ENCODE measurements at regions not wholly inside any gene's neighbourhood (a gene's known extent, or its start where the extent isn't known, plus 50 kb on each side); places are given as distances from the start of the nearest gene placed in this dataset.

DNA sequence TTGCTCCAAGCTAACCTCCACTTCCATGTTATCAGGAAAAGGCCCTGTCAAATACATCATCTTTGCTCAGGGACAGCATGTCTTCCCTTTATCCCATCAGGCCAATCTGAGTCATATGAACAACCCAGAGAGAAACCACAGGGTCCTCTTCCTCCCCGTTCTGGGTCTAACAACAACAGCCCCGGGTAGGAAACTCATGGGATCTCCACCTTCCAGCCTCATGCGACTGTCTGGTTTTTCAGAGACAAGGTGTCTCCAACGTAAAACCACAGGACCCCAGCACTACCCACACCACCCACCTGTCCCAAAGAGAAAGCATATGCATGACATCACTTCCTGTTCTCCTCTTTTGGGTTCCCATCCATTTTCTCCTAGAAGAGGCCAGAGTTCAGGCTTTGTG is 217.9 kb downstream of the ENC1 start:
- Histone ChIP-seq H3K4me3 (no peak overlapping the region), H3K4me1 (replicated peaks in 1 of 2) (no peaks in the 10 kb centered on the region), H3K27ac (no peak overlapping the region)
- ATAC-seq (replicated peaks in 6 of 8), result no peak
- in situ Hi-C loops (cut with MboI; ENCODE audit: low pct_unique_long_range_greater_than_20kb in 2 of 9, low sequenced_read_pairs in 9 of 9, unreplicated experiment in 9 of 9), result no loop called here
- WGBS, 10 experiments, result 82 to 100% (median 88%) methylated on average over 2 to 3 of the region's 4 CpGs; no CpG with 5 or more reads in 5 of the 10 experiments

GRCh38 chr5:74422030-74422429 is 218.5 kb downstream of the ENC1 start:
- WGBS, 10 experiments, result 44 to 100% (median 87%) methylated on average over 1 to 3 of the region's 3 CpGs; no CpG with 5 or more reads in 2 of the 10 experiments
- H3K27ac ChIP-seq, result no peak overlapping the region
- in situ Hi-C loops (cut with MboI; ENCODE audit: low pct_unique_long_range_greater_than_20kb in 2 of 9, low sequenced_read_pairs in 9 of 9, unreplicated experiment in 9 of 9), result no loop called here
- H3K4me1 ChIP-seq (replicated peaks in 1 of 2), result no peaks in the 10 kb centered on the region
- no peak for ATAC-seq (replicated peaks in 6 of 8)
- H3K4me3 ChIP-seq, result no peak overlapping the region

GRCh38 chr5:74421377-74421776 is 219.2 kb downstream of the ENC1 start:
- WGBS, 10 experiments, result 0 to 75% (median 25%) methylated on average over 1 of the region's 1 CpG; no CpG with 5 or more reads in 4 of the 10 experiments
- no peak for ATAC-seq (replicated peaks in 6 of 8)
- no peaks in the 10 kb centered on the region for H3K4me1 ChIP-seq (replicated peaks in 1 of 2)
- H3K4me3 ChIP-seq, result no peak overlapping the region
- H3K27ac ChIP-seq, result no peak overlapping the region
- in situ Hi-C loops (cut with MboI; ENCODE audit: low pct_unique_long_range_greater_than_20kb in 2 of 9, low sequenced_read_pairs in 9 of 9, unreplicated experiment in 9 of 9), result no loop called here

DNA sequence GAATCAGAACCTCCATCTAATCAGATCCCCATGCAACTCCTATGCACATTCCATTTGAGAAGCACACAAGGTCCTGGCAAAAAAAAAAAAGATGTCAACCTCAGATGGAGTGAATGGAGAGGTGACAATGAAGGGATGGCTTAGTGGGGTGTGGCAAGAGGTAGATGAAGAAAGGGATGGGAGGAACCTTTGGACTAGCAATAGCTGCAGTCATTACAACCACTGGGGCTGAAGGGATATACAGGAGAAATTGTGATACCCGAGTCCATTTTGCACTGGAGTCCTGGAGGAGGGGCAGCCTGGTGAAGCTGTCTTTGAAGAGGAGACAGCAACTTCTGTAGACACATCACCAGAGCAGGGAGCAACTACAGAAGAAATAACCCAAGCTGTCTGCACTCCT is 219.6 kb downstream of the ENC1 start:
- no peak overlapping the region for H3K4me3 ChIP-seq
- peaks cover 0 to under 1% of the 10 kb centered on the region in 2 donors for H3K4me1 ChIP-seq (replicated peaks in 1 of 2)
- ATAC-seq (replicated peaks in 6 of 8), result no peak
- in situ Hi-C loops (cut with MboI; ENCODE audit: low pct_unique_long_range_greater_than_20kb in 2 of 9, low sequenced_read_pairs in 9 of 9, unreplicated experiment in 9 of 9), result no loop called here
- WGBS, 10 experiments, result 0 to 57% (median 40%) methylated on average over 1 of the region's 1 CpG; no CpG with 5 or more reads in 5 of the 10 experiments
- no peak overlapping the region for H3K27ac ChIP-seq

DNA sequence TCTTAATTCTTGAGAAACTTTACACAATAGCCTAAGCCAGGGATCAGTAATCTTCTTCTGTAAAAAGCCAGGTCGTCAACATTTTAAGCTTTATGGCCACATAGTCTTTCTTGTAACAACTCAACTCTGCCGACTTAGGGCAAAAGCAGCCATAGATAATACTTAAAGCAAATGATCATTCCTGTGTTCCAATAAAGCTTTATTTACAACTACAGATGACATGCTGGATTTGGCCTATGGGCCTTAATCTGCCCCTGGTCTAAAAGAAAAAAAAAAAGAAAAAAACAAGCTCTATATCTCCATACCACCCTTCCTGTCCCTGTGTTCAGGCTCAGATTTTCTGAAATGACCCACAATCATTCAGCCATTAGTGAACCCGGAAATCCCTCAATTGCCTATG is 220.3 kb downstream of the ENC1 start:
- no peak overlapping the region for H3K27ac ChIP-seq
- in situ Hi-C loops (cut with MboI; ENCODE audit: low pct_unique_long_range_greater_than_20kb in 2 of 9, low sequenced_read_pairs in 9 of 9, unreplicated experiment in 9 of 9), result no loop called here
- H3K4me3 ChIP-seq, result no peak overlapping the region
- peaks cover 0 to 5% of the 10 kb centered on the region in 2 donors for H3K4me1 ChIP-seq (replicated peaks in 1 of 2)
- ATAC-seq (replicated peaks in 6 of 8), result no peak
- WGBS, 10 experiments, result 30 to 100% (median 72%) methylated on average over 1 to 3 of the region's 3 CpGs

GRCh38 chr5:74419468-74419867 is 221.1 kb downstream of the ENC1 start:
- Histone ChIP-seq H3K27ac (no peak overlapping the region), H3K4me1 (replicated peaks in 1 of 2) (peaks cover 0 to 5% of the 10 kb centered on the region in 2 donors), H3K4me3 (no peak overlapping the region)
- in situ Hi-C loops (cut with MboI; ENCODE audit: low pct_unique_long_range_greater_than_20kb in 2 of 9, low sequenced_read_pairs in 9 of 9, unreplicated experiment in 9 of 9), result no loop called here
- WGBS, 10 experiments, result 60 to 100% (median 79%) methylated on average over 1 to 4 of the region's 4 CpGs; no CpG with 5 or more reads in 1 of the 10 experiments
- no peak for ATAC-seq (replicated peaks in 6 of 8)

DNA sequence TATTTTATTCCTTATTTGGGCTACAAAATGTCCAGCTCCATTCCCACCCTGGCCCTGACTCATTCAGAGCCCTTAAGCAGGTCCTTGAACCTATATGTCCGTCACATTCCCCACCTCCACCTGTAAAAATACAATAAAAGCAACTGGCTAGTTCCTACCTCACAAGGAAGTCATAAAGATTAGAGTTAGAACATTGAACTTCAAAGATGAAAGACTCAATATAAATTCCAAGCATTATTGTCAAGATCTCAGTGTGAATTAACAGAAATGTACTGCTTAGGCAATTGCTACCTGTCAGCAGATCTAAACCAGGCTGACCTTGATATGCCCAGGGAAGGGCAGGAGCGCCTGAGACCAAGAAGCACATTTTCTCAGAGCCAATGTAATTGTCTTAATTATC is 221.8 kb downstream of the ENC1 start:
- H3K27ac ChIP-seq, result no peak overlapping the region

GRCh38 chr5:74418261-74418660 is 222.3 kb downstream of the ENC1 start:
- WGBS, 10 experiments, result 0 to 100% (median 67%) methylated on average over 1 of the region's 1 CpG; no CpG with 5 or more reads in 3 of the 10 experiments
- Histone ChIP-seq H3K4me1 (replicated peaks in 1 of 2) (peaks cover 5 to 8% of the 10 kb centered on the region in 2 donors), H3K27ac (no peak overlapping the region), H3K4me3 (no peak overlapping the region)
- no peak for ATAC-seq (replicated peaks in 6 of 8)
- in situ Hi-C loops (cut with MboI; ENCODE audit: low pct_unique_long_range_greater_than_20kb in 2 of 9, low sequenced_read_pairs in 9 of 9, unreplicated experiment in 9 of 9), result no loop called here

More for the DNA sequence above, 221.8 kb downstream of the ENC1 start:
- in situ Hi-C loops (cut with MboI; ENCODE audit: low pct_unique_long_range_greater_than_20kb in 2 of 9, low sequenced_read_pairs in 9 of 9, unreplicated experiment in 9 of 9), result no loop called here
- H3K4me1 ChIP-seq (replicated peaks in 1 of 2), result peaks cover 3 to 5% of the 10 kb centered on the region in 2 donors
- ATAC-seq (replicated peaks in 6 of 8), result no peak
- WGBS, 10 experiments, result 70 to 100% (median 100%) methylated on average over 1 to 2 of the region's 2 CpGs; no CpG with 5 or more reads in 2 of the 10 experiments
- H3K4me3 ChIP-seq, result no peak overlapping the region

GRCh38 chr5:74415695-74416102 is 224.8 kb downstream of the ENC1 start:
- peaks cover 21 to 22% of the 10 kb centered on the region in 2 donors for H3K4me1 ChIP-seq (replicated peaks in 1 of 2)
- in situ Hi-C loops (cut with MboI; ENCODE audit: low pct_unique_long_range_greater_than_20kb in 2 of 9, low sequenced_read_pairs in 9 of 9, unreplicated experiment in 9 of 9), result no loop called here
- H3K4me3 ChIP-seq, result no peak overlapping the region
- peak in 5 of 8 experiments; percentile 18 to 40 (median 34) for ATAC-seq (replicated peaks in 6 of 8)
- WGBS, 10 experiments, result 37 to 100% (median 63%) methylated on average over 1 to 7 of the region's 7 CpGs; no CpG with 5 or more reads in 2 of the 10 experiments
- H3K27ac ChIP-seq, result no peak overlapping the region

DNA sequence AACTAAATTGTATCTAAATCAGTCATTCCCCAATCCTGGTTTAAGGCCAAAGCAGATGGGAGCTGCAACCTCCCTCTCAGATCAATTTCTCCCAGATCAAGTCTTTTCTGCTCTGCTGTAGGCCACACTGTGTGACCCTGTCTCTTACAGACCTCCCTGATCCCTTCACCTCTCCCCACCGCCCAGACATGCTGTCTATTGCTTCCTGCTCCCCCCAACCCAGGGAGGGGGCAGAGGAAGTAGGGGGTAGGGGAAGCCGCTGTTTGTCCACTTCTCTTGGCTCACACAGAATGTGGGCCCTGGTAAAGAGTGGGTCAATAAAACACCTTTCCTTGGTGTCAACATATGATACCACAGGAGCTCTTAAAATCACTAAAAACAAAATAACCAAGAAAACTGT is 226.3 kb downstream of the ENC1 start:
- ATAC-seq (replicated peaks in 6 of 8), result no peak
- Histone ChIP-seq H3K27ac (no peak overlapping the region), H3K4me1 (replicated peaks in 1 of 2) (peaks cover 22 to 24% of the 10 kb centered on the region in 2 donors), H3K4me3 (no peak overlapping the region)
- in situ Hi-C loops (cut with MboI; ENCODE audit: low pct_unique_long_range_greater_than_20kb in 2 of 9, low sequenced_read_pairs in 9 of 9, unreplicated experiment in 9 of 9), result no loop called here
- 67 to 100% (median 100%) methylated on average over 1 to 2 of the region's 2 CpGs; no CpG with 5 or more reads in 7 of the 10 experiments for WGBS, 10 experiments

- WGBS, 10 experiments, result 36 to 100% (median 71%) methylated on average over 1 to 3 of the region's 3 CpGs
- in situ Hi-C loops (cut with MboI; ENCODE audit: low pct_unique_long_range_greater_than_20kb in 2 of 9, low sequenced_read_pairs in 9 of 9, unreplicated experiment in 9 of 9), result no loop called here
- Histone ChIP-seq H3K4me3 (no peak overlapping the region), H3K4me1 (replicated peaks in 1 of 2) (peaks cover 22 to 27% of the 10 kb centered on the region in 2 donors), H3K27ac (no peak overlapping the region)
- ATAC-seq (replicated peaks in 6 of 8), result no peak
These were observed 227.0 kb downstream of the ENC1 start for GRCh38 chr5:74413403-74414048.

DNA sequence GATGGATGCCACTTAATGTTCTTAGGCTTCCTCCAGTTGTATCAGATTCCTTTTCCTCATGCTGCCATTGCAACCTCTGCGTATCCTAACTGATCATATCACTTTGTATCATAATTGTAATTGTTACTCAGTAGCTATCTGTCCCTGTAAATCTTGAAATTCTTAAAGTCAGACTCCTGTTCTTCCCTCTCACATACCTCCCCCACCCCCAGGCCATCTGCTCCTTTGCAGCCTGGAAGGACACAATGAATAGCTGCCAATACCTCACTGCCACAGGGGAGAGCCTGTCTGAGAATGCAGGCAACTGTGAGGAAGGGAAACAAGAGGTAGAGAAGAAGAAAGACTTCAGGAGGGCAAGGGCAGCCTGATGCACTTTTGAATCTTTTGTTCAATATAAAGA is 228.5 kb downstream of the ENC1 start:
- in situ Hi-C loops (cut with MboI; ENCODE audit: low pct_unique_long_range_greater_than_20kb in 2 of 9, low sequenced_read_pairs in 9 of 9, unreplicated experiment in 9 of 9), result no loop called here
- Histone ChIP-seq H3K27ac (no peak overlapping the region), H3K4me3 (no peak overlapping the region), H3K4me1 (replicated peaks in 1 of 2) (peaks cover 22 to 31% of the 10 kb centered on the region in 2 donors)
- 0 to 67% (median 0%) methylated on average over 1 of the region's 1 CpG; no CpG with 5 or more reads in 5 of the 10 experiments for WGBS, 10 experiments
- peak in 5 of 8 experiments; percentile 37 to 79 (median 61) for ATAC-seq (replicated peaks in 6 of 8)

GRCh38 chr5:74409712-74410111 is 230.8 kb downstream of the ENC1 start:
- no peak for ATAC-seq (replicated peaks in 6 of 8)
- no peak overlapping the region for H3K27ac ChIP-seq
- peaks cover 22 to 32% of the 10 kb centered on the region in 2 donors for H3K4me1 ChIP-seq (replicated peaks in 1 of 2)
- in situ Hi-C loops (cut with MboI; ENCODE audit: low pct_unique_long_range_greater_than_20kb in 2 of 9, low sequenced_read_pairs in 9 of 9, unreplicated experiment in 9 of 9), result no loop called here
- no peak overlapping the region for H3K4me3 ChIP-seq

GRCh38 chr5:74409166-74409706 is 231.3 kb downstream of the ENC1 start:
- in situ Hi-C loops (cut with MboI; ENCODE audit: low pct_unique_long_range_greater_than_20kb in 2 of 9, low sequenced_read_pairs in 9 of 9, unreplicated experiment in 9 of 9), result no loop called here

More at GRCh38 chr5:74409166-74409706, 231.3 kb downstream of the ENC1 start:
- H3K27ac ChIP-seq, result no peak overlapping the region
- 76 to 100% (median 91%) methylated on average over 1 to 4 of the region's 4 CpGs; no CpG with 5 or more reads in 3 of the 10 experiments for WGBS, 10 experiments
- H3K4me3 ChIP-seq, result no peak overlapping the region
- H3K4me1 ChIP-seq (replicated peaks in 1 of 2), result peaks cover 21 to 35% of the 10 kb centered on the region in 2 donors
- ATAC-seq (replicated peaks in 6 of 8), result no peak
